Ishikawa (cell line): ENCODE measurements at regions not wholly inside any gene's neighbourhood (a gene's known extent, or its start where the extent isn't known, plus 50 kb on each side); places are given as distances from the start of the nearest gene placed in this dataset.

Experiments
- CREB1 ChIP-seq: IDR thresholded peaks from 2 replicates; pipeline ENCODE4 v1.6.1; 2012; ENCODE audit warnings: low read depth
- EGR1 ChIP-seq: IDR thresholded peaks from 2 replicates; pipeline ENCODE4 v1.6.1; 2012
- EP300 ChIP-seq: IDR thresholded peaks from 2 replicates; pipeline ENCODE4 v1.6.1; 2012; ENCODE audit warnings: borderline replicate concordance
- FOXM1 ChIP-seq: IDR thresholded peaks from 2 replicates; pipeline ENCODE4 v1.6.1; 2012; ENCODE audit warnings: low read depth, borderline replicate concordance
- TAF1 ChIP-seq: IDR thresholded peaks from 2 replicates; pipeline ENCODE4 v1.6.1; 2012; ENCODE audit warnings: low read depth, mild to moderate bottlenecking
- TEAD4 ChIP-seq: IDR thresholded peaks from 2 replicates; pipeline ENCODE4 v1.6.1; 2012
- YY1 ChIP-seq: IDR thresholded peaks from 2 replicates; pipeline ENCODE4 v1.6.1; 2012; ENCODE audit warnings: low read depth
- ZBTB7A ChIP-seq: IDR thresholded peaks from 2 replicates; pipeline ENCODE4 v1.6.1; 2012; ENCODE audit warnings: low read depth
- TF ChIP-seq, protein P1 (sequence below): IDR thresholded peaks from 2 replicates; pipeline ENCODE4 v1.6.1; 2012
- TF ChIP-seq, protein P2 (sequence below): IDR thresholded peaks from 2 replicates; pipeline ENCODE4 v1.6.1; 2012; ENCODE audit warnings: low read depth, mild to moderate bottlenecking

DNA sequence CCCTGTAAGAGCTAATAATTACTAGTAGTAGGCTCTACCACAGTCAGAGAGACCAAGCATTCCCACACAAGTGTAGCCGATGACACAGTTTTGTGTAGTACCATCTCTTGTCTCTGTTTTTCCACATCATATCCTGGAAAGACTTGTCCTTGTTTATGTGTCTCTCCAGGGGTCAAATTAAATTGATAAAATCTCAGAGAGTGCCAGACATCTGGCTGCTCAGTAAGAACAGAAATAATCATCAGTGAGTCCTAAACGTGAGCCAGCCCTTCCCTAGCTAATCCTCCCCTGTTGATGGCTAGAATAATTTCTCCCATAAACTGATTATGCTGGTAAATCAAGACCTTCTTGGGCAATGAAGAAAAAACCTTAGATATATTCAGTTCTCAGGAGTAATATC lies 111.4 kb upstream of the GRAMD1B start:
- TF ChIP-seq FOXM1: no peak
- TF ChIP-seq EP300: no peak
- TF ChIP-seq, protein P1, sequence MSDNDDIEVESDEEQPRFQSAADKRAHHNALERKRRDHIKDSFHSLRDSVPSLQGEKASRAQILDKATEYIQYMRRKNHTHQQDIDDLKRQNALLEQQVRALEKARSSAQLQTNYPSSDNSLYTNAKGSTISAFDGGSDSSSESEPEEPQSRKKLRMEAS: no peak
- TF ChIP-seq TAF1: no peak
- no peak for TF ChIP-seq YY1
- no peak for TF ChIP-seq CREB1
- TF ChIP-seq, protein P2, sequence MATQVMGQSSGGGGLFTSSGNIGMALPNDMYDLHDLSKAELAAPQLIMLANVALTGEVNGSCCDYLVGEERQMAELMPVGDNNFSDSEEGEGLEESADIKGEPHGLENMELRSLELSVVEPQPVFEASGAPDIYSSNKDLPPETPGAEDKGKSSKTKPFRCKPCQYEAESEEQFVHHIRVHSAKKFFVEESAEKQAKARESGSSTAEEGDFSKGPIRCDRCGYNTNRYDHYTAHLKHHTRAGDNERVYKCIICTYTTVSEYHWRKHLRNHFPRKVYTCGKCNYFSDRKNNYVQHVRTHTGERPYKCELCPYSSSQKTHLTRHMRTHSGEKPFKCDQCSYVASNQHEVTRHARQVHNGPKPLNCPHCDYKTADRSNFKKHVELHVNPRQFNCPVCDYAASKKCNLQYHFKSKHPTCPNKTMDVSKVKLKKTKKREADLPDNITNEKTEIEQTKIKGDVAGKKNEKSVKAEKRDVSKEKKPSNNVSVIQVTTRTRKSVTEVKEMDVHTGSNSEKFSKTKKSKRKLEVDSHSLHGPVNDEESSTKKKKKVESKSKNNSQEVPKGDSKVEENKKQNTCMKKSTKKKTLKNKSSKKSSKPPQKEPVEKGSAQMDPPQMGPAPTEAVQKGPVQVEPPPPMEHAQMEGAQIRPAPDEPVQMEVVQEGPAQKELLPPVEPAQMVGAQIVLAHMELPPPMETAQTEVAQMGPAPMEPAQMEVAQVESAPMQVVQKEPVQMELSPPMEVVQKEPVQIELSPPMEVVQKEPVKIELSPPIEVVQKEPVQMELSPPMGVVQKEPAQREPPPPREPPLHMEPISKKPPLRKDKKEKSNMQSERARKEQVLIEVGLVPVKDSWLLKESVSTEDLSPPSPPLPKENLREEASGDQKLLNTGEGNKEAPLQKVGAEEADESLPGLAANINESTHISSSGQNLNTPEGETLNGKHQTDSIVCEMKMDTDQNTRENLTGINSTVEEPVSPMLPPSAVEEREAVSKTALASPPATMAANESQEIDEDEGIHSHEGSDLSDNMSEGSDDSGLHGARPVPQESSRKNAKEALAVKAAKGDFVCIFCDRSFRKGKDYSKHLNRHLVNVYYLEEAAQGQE: no peak
- no peak for TF ChIP-seq EGR1
- no peak for TF ChIP-seq ZBTB7A
- no peak for TF ChIP-seq TEAD4
